Esophagus squamous epithelium (tissue), 4 donors: ENCODE measurements at regions not wholly inside any gene's neighbourhood (a gene's known extent, or its start where the extent isn't known, plus 50 kb on each side); places are given as distances from the start of the nearest gene placed in this dataset.

Experiments
- CTCF ChIP-seq, 6 experiments: fragments of 450-650 bp in 4 of 6; fragments of 200-600 bp in 2 of 6; sonication (generic) in 2 of 6; IDR thresholded peaks; one replicate each; pipeline ENCODE4 v1.5.1; 2016 to 2019; ENCODE audit warnings: antibody characterized with exemption in 6 of 6, mild to moderate bottlenecking in 4 of 6, moderate library complexity in 4 of 6
- POLR2A ChIP-seq, 4 donors: fragments of 450-650 bp; IDR thresholded peaks; one replicate each; pipeline ENCODE4 v1.6.1; 2017; ENCODE audit warnings: antibody characterized with exemption in 4 of 4, mild to moderate bottlenecking in 4 of 4, moderate library complexity in 3 of 4

GRCh38 chr1:30318864-30319718 is 404.3 kb downstream of the MATN1 start:
- no peak for TF ChIP-seq POLR2A (IDR thresholded peaks at IDR 0.05)
- no peak for TF ChIP-seq CTCF (IDR thresholded peaks at IDR 0.05)
